ENCODE measurements at regions not wholly inside any gene's neighbourhood (a gene's known extent, or its start where the extent isn't known, plus 50 kb on each side); places are given as distances from the start of the nearest gene placed in this dataset.
"Not testable (repeated sequence)": the region's sequence is repeated elsewhere in the genome, so short reads cannot be mapped to it uniquely, and the experiment has no call there.

- no peaks in the 10 kb centered on the region for H3K36me3 ChIP-seq (ENCODE audit: low read depth)
- intact Hi-C loops (cut with DNase I, micrococcal nuclease), result no loop called here
- no peak for TF ChIP-seq CTCF (IDR thresholded peaks at IDR 0.05)
- no peak for ATAC-seq
- H3K9me3 ChIP-seq, result no peaks in the 10 kb centered on the region
- DNase-seq, result no peak
- no peak overlapping the region for H3K4me3 ChIP-seq
- no peaks in the 10 kb centered on the region for H3K4me1 ChIP-seq (ENCODE audit: low read depth)
These were observed 253.6 kb downstream of the RNF144B start for GRCh38 chr6:18640754-18641153.

DNA sequence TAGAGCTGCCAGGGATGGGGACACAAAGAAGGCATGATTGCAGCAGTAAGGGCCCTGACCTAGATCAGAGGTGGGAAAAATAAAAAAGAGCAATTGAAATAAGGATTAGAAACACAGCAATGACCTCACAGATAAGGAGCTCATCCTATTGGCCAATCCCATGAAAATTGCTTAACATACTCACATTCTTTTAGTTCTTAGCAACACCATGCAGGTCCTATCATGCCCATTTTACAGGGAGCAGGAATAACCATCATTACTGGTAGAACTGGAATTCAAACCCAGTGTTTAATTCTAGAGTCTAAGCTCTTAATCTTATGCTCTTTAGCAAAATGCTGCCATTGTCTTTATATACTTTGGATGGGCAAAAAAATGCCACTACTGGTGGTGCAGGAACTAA lies 267.7 kb downstream of the RNF144B start:
- H3K4me3 ChIP-seq, result no peak overlapping the region
- ATAC-seq (no peak), DNase-seq (no peak)
- TF ChIP-seq CTCF (IDR thresholded peaks at IDR 0.05), result no peak
- intact Hi-C loops (cut with DNase I, micrococcal nuclease), result no loop called here
- H3K36me3 ChIP-seq (ENCODE audit: low read depth), result no peaks in the 10 kb centered on the region
- H3K4me1 ChIP-seq (ENCODE audit: low read depth), result no peaks in the 10 kb centered on the region
- H3K9me3 ChIP-seq, result no peaks in the 10 kb centered on the region

- no peak for ATAC-seq
- intact Hi-C loops (cut with DNase I, micrococcal nuclease), result no loop called here
- no peak for TF ChIP-seq CTCF (IDR thresholded peaks at IDR 0.05)
- Histone ChIP-seq H3K4me1 (ENCODE audit: low read depth) (no peaks in the 10 kb centered on the region), H3K36me3 (ENCODE audit: low read depth) (no peaks in the 10 kb centered on the region), H3K4me3 (no peak overlapping the region), H3K9me3 (no peaks in the 10 kb centered on the region)
- DNase-seq, result no peak
These were observed 269.4 kb downstream of the RNF144B start for GRCh38 chr6:18656506-18656905.

DNA sequence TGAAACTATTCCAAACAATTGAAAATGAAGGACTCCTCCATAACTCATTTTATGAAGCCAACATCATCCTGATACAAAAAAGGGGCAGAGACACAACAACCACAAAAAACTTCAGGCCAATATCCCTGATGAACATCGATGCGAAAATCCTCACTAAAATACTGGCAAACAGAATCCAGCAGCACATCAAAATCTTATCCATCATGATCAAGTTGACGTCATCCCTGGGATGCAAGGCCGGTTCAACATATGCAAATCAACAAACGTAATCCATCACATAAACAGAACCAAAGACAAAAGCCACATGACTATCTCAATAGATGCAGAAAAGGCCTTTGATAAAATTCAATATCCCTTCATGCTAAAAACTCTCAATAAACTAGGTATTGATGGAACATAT lies 272.8 kb downstream of the RNF144B start:
- intact Hi-C loops (cut with DNase I, micrococcal nuclease); H3K4me3 ChIP-seq; ATAC-seq; DNase-seq; H3K9me3 ChIP-seq; H3K4me1 ChIP-seq (ENCODE audit: low read depth); H3K36me3 ChIP-seq (ENCODE audit: low read depth): not testable (repeated sequence)

GRCh38 chr6:18663011-18663410 lies 275.9 kb downstream of the RNF144B start:
- ATAC-seq (no peak), DNase-seq (no peak)
- H3K36me3 ChIP-seq (ENCODE audit: low read depth), result no peaks in the 10 kb centered on the region
- TF ChIP-seq CTCF (IDR thresholded peaks at IDR 0.05), result no peak
- H3K4me1 ChIP-seq (ENCODE audit: low read depth), result no peaks in the 10 kb centered on the region
- H3K4me3 ChIP-seq, result no peak overlapping the region
- intact Hi-C loops (cut with DNase I, micrococcal nuclease), result no loop called here
- no peaks in the 10 kb centered on the region for H3K9me3 ChIP-seq

DNA sequence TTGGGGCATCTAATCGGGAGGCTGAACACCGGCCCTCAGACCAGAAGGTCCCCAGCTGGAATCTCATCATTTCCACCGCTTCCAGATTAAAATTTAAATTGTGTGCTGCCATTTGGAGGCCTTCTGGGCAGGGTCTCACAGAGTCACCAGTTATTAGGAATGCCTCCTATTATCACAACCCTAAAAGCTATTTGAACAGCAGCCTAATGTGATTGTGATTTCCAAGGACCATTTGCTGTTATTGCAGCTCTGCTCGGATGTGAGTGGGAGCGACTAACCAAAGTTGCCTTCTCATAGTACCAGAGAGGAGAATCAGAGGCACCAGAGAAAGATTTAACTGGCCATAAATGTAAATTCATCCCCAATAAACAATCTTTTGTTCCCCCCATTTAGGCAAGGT lies 277.3 kb downstream of the RNF144B start:
- no peak for TF ChIP-seq CTCF (IDR thresholded peaks at IDR 0.05)
- intact Hi-C loops (cut with DNase I, micrococcal nuclease), result no loop called here
- H3K36me3 ChIP-seq (ENCODE audit: low read depth), result no peaks in the 10 kb centered on the region
- no peaks in the 10 kb centered on the region for H3K4me1 ChIP-seq (ENCODE audit: low read depth)
- ATAC-seq, result no peak
- H3K9me3 ChIP-seq, result no peaks in the 10 kb centered on the region
- no peak overlapping the region for H3K4me3 ChIP-seq
- no peak for DNase-seq
